ENCODE measurements at regions not wholly inside any gene's neighbourhood (a gene's known extent, or its start where the extent isn't known, plus 50 kb on each side); places are given as distances from the start of the nearest gene placed in this dataset.

GRCh38 chrY:15561501-15562289 lies 1037.4 kb downstream of the NLGN4Y start:
- 77% methylated on average over 5 of the region's 5 CpGs for WGBS

GRCh38 chrY:15577886-15578285 lies 1053.6 kb downstream of the NLGN4Y start:
- Histone ChIP-seq H3K4me3 (ENCODE audit: low read length in 2 of 2) (no peak overlapping the region), H3K9me3 (ENCODE audit: control insufficient read depth in 2 of 2, insufficient read depth in 1 of 2, low read length in 1 of 2) (no peaks in the 10 kb centered on the region), H3K36me3 (ENCODE audit: control insufficient read depth in 2 of 2, insufficient read depth in 2 of 2, low read length in 1 of 2) (no peaks in the 10 kb centered on the region), H3K27ac (ENCODE audit: low read depth in 1 of 2, low read length in 1 of 2) (no peak overlapping the region), H3K4me1 (ENCODE audit: control insufficient read depth in 2 of 2, insufficient read depth in 2 of 2, low read length in 2 of 2) (no peaks in the 10 kb centered on the region), H3K27me3 (ENCODE audit: control insufficient read depth in 2 of 2, insufficient read depth in 1 of 2, low read length in 1 of 2) (no peaks in the 10 kb centered on the region)
- DNase-seq (ENCODE audit: low read depth in 6 of 9, low spot score in 9 of 9): no peak
- WGBS: 84% methylated on average over 1 of the region's 1 CpG

More at GRCh38 chrY:15561501-15562289, 1037.4 kb downstream of the NLGN4Y start:
- Histone ChIP-seq H3K36me3 (ENCODE audit: control insufficient read depth in 2 of 2, insufficient read depth in 2 of 2, low read length in 1 of 2) (no peaks in the 10 kb centered on the region), H3K27me3 (ENCODE audit: control insufficient read depth in 2 of 2, insufficient read depth in 1 of 2, low read length in 1 of 2) (no peaks in the 10 kb centered on the region), H3K4me3 (ENCODE audit: low read length in 2 of 2) (no peak overlapping the region), H3K4me1 (ENCODE audit: control insufficient read depth in 2 of 2, insufficient read depth in 2 of 2, low read length in 2 of 2) (no peaks in the 10 kb centered on the region), H3K9me3 (ENCODE audit: control insufficient read depth in 2 of 2, insufficient read depth in 1 of 2, low read length in 1 of 2) (no peaks in the 10 kb centered on the region), H3K27ac (ENCODE audit: low read depth in 1 of 2, low read length in 1 of 2) (no peak overlapping the region)
- no peak for DNase-seq (ENCODE audit: low read depth in 6 of 9, low spot score in 9 of 9)

- Histone ChIP-seq H3K4me1 (ENCODE audit: control insufficient read depth in 2 of 2, insufficient read depth in 2 of 2, low read length in 2 of 2) (no peaks in the 10 kb centered on the region), H3K27ac (ENCODE audit: low read depth in 1 of 2, low read length in 1 of 2) (no peak overlapping the region), H3K9me3 (ENCODE audit: control insufficient read depth in 2 of 2, insufficient read depth in 1 of 2, low read length in 1 of 2) (no peaks in the 10 kb centered on the region), H3K4me3 (ENCODE audit: low read length in 2 of 2) (no peak overlapping the region), H3K36me3 (ENCODE audit: control insufficient read depth in 2 of 2, insufficient read depth in 2 of 2, low read length in 1 of 2) (no peaks in the 10 kb centered on the region), H3K27me3 (ENCODE audit: control insufficient read depth in 2 of 2, insufficient read depth in 1 of 2, low read length in 1 of 2) (no peaks in the 10 kb centered on the region)
- no peak for DNase-seq (ENCODE audit: low read depth in 6 of 9, low spot score in 9 of 9)
Observed at GRCh38 chrY:15578761-15579160, 1054.4 kb downstream of the NLGN4Y start.

- no peak for DNase-seq (ENCODE audit: low read depth in 6 of 9, low spot score in 9 of 9)
- Histone ChIP-seq H3K27me3 (ENCODE audit: control insufficient read depth in 2 of 2, insufficient read depth in 1 of 2, low read length in 1 of 2) (no peaks in the 10 kb centered on the region), H3K4me1 (ENCODE audit: control insufficient read depth in 2 of 2, insufficient read depth in 2 of 2, low read length in 2 of 2) (no peaks in the 10 kb centered on the region), H3K36me3 (ENCODE audit: control insufficient read depth in 2 of 2, insufficient read depth in 2 of 2, low read length in 1 of 2) (no peaks in the 10 kb centered on the region), H3K9me3 (ENCODE audit: control insufficient read depth in 2 of 2, insufficient read depth in 1 of 2, low read length in 1 of 2) (no peaks in the 10 kb centered on the region), H3K4me3 (ENCODE audit: low read length in 2 of 2) (no peak overlapping the region), H3K27ac (ENCODE audit: low read depth in 1 of 2, low read length in 1 of 2) (no peak overlapping the region)
Observed at GRCh38 chrY:15579245-15579644, 1054.9 kb downstream of the NLGN4Y start.

- H3K36me3 ChIP-seq (ENCODE audit: control insufficient read depth in 2 of 2, insufficient read depth in 2 of 2, low read length in 1 of 2): no peaks in the 10 kb centered on the region
- H3K4me3 ChIP-seq (ENCODE audit: low read length in 2 of 2): no peak overlapping the region
- 80% methylated on average over 2 of the region's 2 CpGs for WGBS
Observed at GRCh38 chrY:15583111-15583510, 1058.8 kb downstream of the NLGN4Y start.

GRCh38 chrY:15592957-15593356 lies 1068.6 kb downstream of the NLGN4Y start:
- H3K27ac ChIP-seq (ENCODE audit: low read depth in 1 of 2, low read length in 1 of 2): no peak overlapping the region
- H3K27me3 ChIP-seq (ENCODE audit: control insufficient read depth in 2 of 2, insufficient read depth in 1 of 2, low read length in 1 of 2): no peaks in the 10 kb centered on the region
- 93% methylated on average over 2 of the region's 2 CpGs for WGBS
- H3K36me3 ChIP-seq (ENCODE audit: control insufficient read depth in 2 of 2, insufficient read depth in 2 of 2, low read length in 1 of 2): no peaks in the 10 kb centered on the region
- H3K9me3 ChIP-seq (ENCODE audit: control insufficient read depth in 2 of 2, insufficient read depth in 1 of 2, low read length in 1 of 2): no peaks in the 10 kb centered on the region
- DNase-seq (ENCODE audit: low read depth in 6 of 9, low spot score in 9 of 9): no peak
- H3K4me1 ChIP-seq (ENCODE audit: control insufficient read depth in 2 of 2, insufficient read depth in 2 of 2, low read length in 2 of 2): no peaks in the 10 kb centered on the region
- no peak overlapping the region for H3K4me3 ChIP-seq (ENCODE audit: low read length in 2 of 2)

More at GRCh38 chrY:15583111-15583510, 1058.8 kb downstream of the NLGN4Y start:
- H3K27me3 ChIP-seq (ENCODE audit: control insufficient read depth in 2 of 2, insufficient read depth in 1 of 2, low read length in 1 of 2): no peaks in the 10 kb centered on the region
- H3K4me1 ChIP-seq (ENCODE audit: control insufficient read depth in 2 of 2, insufficient read depth in 2 of 2, low read length in 2 of 2): no peaks in the 10 kb centered on the region
- H3K27ac ChIP-seq (ENCODE audit: low read depth in 1 of 2, low read length in 1 of 2): no peak overlapping the region
- no peak for DNase-seq (ENCODE audit: low read depth in 6 of 9, low spot score in 9 of 9)
- no peaks in the 10 kb centered on the region for H3K9me3 ChIP-seq (ENCODE audit: control insufficient read depth in 2 of 2, insufficient read depth in 1 of 2, low read length in 1 of 2)

GRCh38 chrY:15593476-15594160 lies 1069.3 kb downstream of the NLGN4Y start:
- DNase-seq (ENCODE audit: low read depth in 6 of 9, low spot score in 9 of 9): no peak
- no peak overlapping the region for H3K4me3 ChIP-seq (ENCODE audit: low read length in 2 of 2)
- no peaks in the 10 kb centered on the region for H3K27me3 ChIP-seq (ENCODE audit: control insufficient read depth in 2 of 2, insufficient read depth in 1 of 2, low read length in 1 of 2)
- H3K4me1 ChIP-seq (ENCODE audit: control insufficient read depth in 2 of 2, insufficient read depth in 2 of 2, low read length in 2 of 2): no peaks in the 10 kb centered on the region
- H3K27ac ChIP-seq (ENCODE audit: low read depth in 1 of 2, low read length in 1 of 2): no peak overlapping the region
- WGBS: 82% methylated on average over 4 of the region's 4 CpGs
- H3K36me3 ChIP-seq (ENCODE audit: control insufficient read depth in 2 of 2, insufficient read depth in 2 of 2, low read length in 1 of 2): no peaks in the 10 kb centered on the region
- no peaks in the 10 kb centered on the region for H3K9me3 ChIP-seq (ENCODE audit: control insufficient read depth in 2 of 2, insufficient read depth in 1 of 2, low read length in 1 of 2)

GRCh38 chrY:15594179-15594578 lies 1069.8 kb downstream of the NLGN4Y start:
- no peak overlapping the region for H3K27ac ChIP-seq (ENCODE audit: low read depth in 1 of 2, low read length in 1 of 2)
- H3K36me3 ChIP-seq (ENCODE audit: control insufficient read depth in 2 of 2, insufficient read depth in 2 of 2, low read length in 1 of 2): no peaks in the 10 kb centered on the region
- no peak overlapping the region for H3K4me3 ChIP-seq (ENCODE audit: low read length in 2 of 2)
- 63% methylated on average over 3 of the region's 3 CpGs for WGBS
- H3K9me3 ChIP-seq (ENCODE audit: control insufficient read depth in 2 of 2, insufficient read depth in 1 of 2, low read length in 1 of 2): no peaks in the 10 kb centered on the region
- H3K27me3 ChIP-seq (ENCODE audit: control insufficient read depth in 2 of 2, insufficient read depth in 1 of 2, low read length in 1 of 2): no peaks in the 10 kb centered on the region
- no peak for DNase-seq (ENCODE audit: low read depth in 6 of 9, low spot score in 9 of 9)
- no peaks in the 10 kb centered on the region for H3K4me1 ChIP-seq (ENCODE audit: control insufficient read depth in 2 of 2, insufficient read depth in 2 of 2, low read length in 2 of 2)

GRCh38 chrY:15600565-15600964 lies 1076.2 kb downstream of the NLGN4Y start:
- no peak overlapping the region for H3K4me3 ChIP-seq (ENCODE audit: low read length in 2 of 2)
- H3K27ac ChIP-seq (ENCODE audit: low read depth in 1 of 2, low read length in 1 of 2): no peak overlapping the region
- no peaks in the 10 kb centered on the region for H3K36me3 ChIP-seq (ENCODE audit: control insufficient read depth in 2 of 2, insufficient read depth in 2 of 2, low read length in 1 of 2)
- no peaks in the 10 kb centered on the region for H3K4me1 ChIP-seq (ENCODE audit: control insufficient read depth in 2 of 2, insufficient read depth in 2 of 2, low read length in 2 of 2)
- DNase-seq (ENCODE audit: low read depth in 6 of 9, low spot score in 9 of 9): no peak
- H3K9me3 ChIP-seq (ENCODE audit: control insufficient read depth in 2 of 2, insufficient read depth in 1 of 2, low read length in 1 of 2): no peaks in the 10 kb centered on the region
- WGBS: 95% methylated on average over 3 of the region's 3 CpGs
- H3K27me3 ChIP-seq (ENCODE audit: control insufficient read depth in 2 of 2, insufficient read depth in 1 of 2, low read length in 1 of 2): no peaks in the 10 kb centered on the region

Data from thymus (tissue), 11 donors.